H9 (cell line): ENCODE measurements at regions not wholly inside any gene's neighbourhood (a gene's known extent, or its start where the extent isn't known, plus 50 kb on each side); places are given as distances from the start of the nearest gene placed in this dataset.

Experiments
- DNase-seq: peaks from one replicate; pipeline ENCODE4 v3.0.0-alpha.2; 2017
- H2AFZ ChIP-seq: one replicate; pipeline ENCODE4 v1.6.1; 2013; ENCODE audit warnings: mild to moderate bottlenecking, low read length, control low read depth, moderate library complexity
- H2AK5ac ChIP-seq: 2 replicates; pipeline ENCODE4 v1.6.1; 2013; ENCODE audit warnings: low read length, control low read depth, mixed read lengths; ENCODE audit not compliant: insufficient read length
- H2BK120ac ChIP-seq: one replicate; pipeline ENCODE4 v1.6.1; 2013; ENCODE audit warnings: low read depth, mild to moderate bottlenecking, low read length, control low read depth, inconsistent platforms; ENCODE audit not compliant: poor library complexity, severe bottlenecking
- H2BK12ac ChIP-seq: 2 replicates; pipeline ENCODE4 v1.6.1; 2013; ENCODE audit warnings: low read length, control low read depth, mixed read lengths, low read depth; ENCODE audit not compliant: insufficient read length
- H2BK15ac ChIP-seq: 2 replicates; pipeline ENCODE4 v1.6.1; 2013; ENCODE audit warnings: low read depth, low read length, control low read depth
- H2BK20ac ChIP-seq: one replicate; pipeline ENCODE4 v1.6.1; 2013; ENCODE audit warnings: low read depth, mild to moderate bottlenecking, low read length, control low read depth, inconsistent platforms; ENCODE audit not compliant: poor library complexity, severe bottlenecking
- H2BK5ac ChIP-seq: 2 replicates; pipeline ENCODE4 v1.6.1; 2013; ENCODE audit warnings: low read length, control low read depth, mixed read lengths; ENCODE audit not compliant: insufficient read length
- H3K14ac ChIP-seq: 2 replicates; pipeline ENCODE4 v1.6.1; 2013; ENCODE audit warnings: low read length, control low read depth; ENCODE audit not compliant: insufficient read depth
- H3K18ac ChIP-seq: 2 replicates; pipeline ENCODE4 v1.6.1; 2013; ENCODE audit warnings: low read depth, mild to moderate bottlenecking, mixed read lengths, low read length, control low read depth; ENCODE audit not compliant: insufficient read length
- H3K23ac ChIP-seq: 2 replicates; pipeline ENCODE4 v1.6.1; 2013; ENCODE audit warnings: low read length, control low read depth, mixed read lengths, low read depth; ENCODE audit not compliant: insufficient read length
- H3K23me2 ChIP-seq: 2 replicates; pipeline ENCODE4 v1.6.1; 2013; ENCODE audit warnings: low read depth, mild to moderate bottlenecking, mixed read lengths, low read length, control low read depth; ENCODE audit not compliant: insufficient read length, poor library complexity, severe bottlenecking
- H3K27ac ChIP-seq: 2 replicates; pipeline ENCODE4 v1.5.1; 2013; ENCODE audit warnings: low read length, control low read depth, mixed read lengths, low read depth; ENCODE audit not compliant: insufficient read length
- H3K27me3 ChIP-seq: 2 replicates; pipeline ENCODE4 v1.6.1; 2013; ENCODE audit warnings: low read length, control low read depth, inconsistent platforms; ENCODE audit not compliant: insufficient read depth
- H3K4ac ChIP-seq: 2 replicates; pipeline ENCODE4 v1.6.1; 2013; ENCODE audit warnings: low read depth, mild to moderate bottlenecking, control low read depth, inconsistent platforms, low read length, moderate library complexity
- H3K4me1 ChIP-seq: 2 replicates; pipeline ENCODE4 v1.6.1; 2013; ENCODE audit warnings: low read length, control low read depth, inconsistent platforms; ENCODE audit not compliant: insufficient read depth
- H3K4me2 ChIP-seq: 2 replicates; pipeline ENCODE4 v1.6.1; 2013; ENCODE audit warnings: low read length, control low read depth, mixed read lengths; ENCODE audit not compliant: insufficient read length, insufficient read depth
- H3K56ac ChIP-seq: 2 replicates; pipeline ENCODE4 v1.6.1; 2013; ENCODE audit warnings: low read depth, mild to moderate bottlenecking, mixed read lengths, low read length, control low read depth; ENCODE audit not compliant: insufficient read length
- H3K79me1 ChIP-seq: 2 replicates; pipeline ENCODE4 v1.6.1; 2013; ENCODE audit warnings: low read depth, mild to moderate bottlenecking, moderate library complexity, low read length, control low read depth, inconsistent platforms; ENCODE audit not compliant: insufficient read depth, poor library complexity, severe bottlenecking
- H3K79me2 ChIP-seq: 2 replicates; pipeline ENCODE4 v1.6.1; 2013; ENCODE audit warnings: low read length, control low read depth, inconsistent platforms; ENCODE audit not compliant: insufficient read depth
- H3K9ac ChIP-seq: 2 replicates; pipeline ENCODE4 v1.6.1; 2013; ENCODE audit warnings: low read length, control low read depth, mixed read lengths; ENCODE audit not compliant: insufficient read length; ENCODE audit errors: extremely low read depth
- H3K9me3 ChIP-seq: one replicate; pipeline ENCODE4 v1.6.1; 2013; ENCODE audit warnings: low read depth, low read length, inconsistent platforms; ENCODE audit not compliant: control insufficient read depth
- H3T11ph ChIP-seq: one replicate; pipeline ENCODE4 v1.6.1; 2013; ENCODE audit warnings: mild to moderate bottlenecking, low read length, control low read depth, inconsistent platforms
- H4K20me1 ChIP-seq: one replicate; pipeline ENCODE4 v1.6.1; 2013; ENCODE audit not compliant: control insufficient read depth, insufficient read length, insufficient read depth
- H4K5ac ChIP-seq: 2 replicates; pipeline ENCODE4 v1.6.1; 2013; ENCODE audit warnings: low read depth, mild to moderate bottlenecking, mixed read lengths, low read length, control low read depth; ENCODE audit not compliant: insufficient read length
- H4K8ac ChIP-seq: replicated peaks from 2 replicates; pipeline ENCODE4 v1.6.1; 2013; ENCODE audit warnings: low read length, control low read depth, mixed read lengths, low read depth; ENCODE audit not compliant: insufficient read length
- H4K91ac ChIP-seq: 2 replicates; pipeline ENCODE4 v1.6.1; 2013; ENCODE audit warnings: low read depth, mild to moderate bottlenecking, moderate library complexity, mixed read lengths, low read length, control low read depth; ENCODE audit not compliant: insufficient read length
- H3K27ac Mint-ChIP-seq, 3 experiments: 2 replicates in 2 of 3; 3 replicates in 1 of 3; pipeline ENCODE4 v1.8.0; 2020 to 2021; ENCODE audit warnings: mixed read lengths in 3 of 3, mild to moderate bottlenecking in 1 of 3, moderate library complexity in 1 of 3
- H3K27me3 Mint-ChIP-seq: 2 replicates; pipeline ENCODE4 v1.8.0; 2021; ENCODE audit warnings: low read depth, mild to moderate bottlenecking, moderate library complexity, mixed read lengths
- H3K36me3 Mint-ChIP-seq, 3 experiments: 2 replicates in 2 of 3; 3 replicates in 1 of 3; pipeline ENCODE4 v1.8.0; 2020 to 2021; ENCODE audit warnings: low read depth in 3 of 3, mixed read lengths in 3 of 3; ENCODE audit not compliant: insufficient read depth in 1 of 3
- H3K4me1 Mint-ChIP-seq, 2 experiments: 2 replicates each; pipeline ENCODE4 v1.8.0; 2020; ENCODE audit warnings: mixed read lengths in 2 of 2
- H3K4me3 Mint-ChIP-seq, 2 experiments: 2 replicates in 1 of 2; 3 replicates in 1 of 2; pipeline ENCODE4 v1.8.0; 2020 to 2021; ENCODE audit warnings: mild to moderate bottlenecking in 2 of 2, mixed read lengths in 2 of 2, moderate library complexity in 1 of 2
- H3K9me3 Mint-ChIP-seq, 2 experiments: 2 replicates in 1 of 2; 3 replicates in 1 of 2; pipeline ENCODE4 v1.8.0; 2020; ENCODE audit warnings: mild to moderate bottlenecking in 2 of 2, mixed read lengths in 2 of 2, moderate library complexity in 1 of 2
- CTCF ChIP-seq: fragments of 200-600 bp; sonication (generic); conservative IDR thresholded peaks from 3 replicates; pipeline ENCODE4 v1.8.0; 2021; ENCODE audit warnings: antibody characterized with exemption, mild to moderate bottlenecking
- WGBS: extraction: QIAGEN DNeasy Blood & Tissue Kit; methylation state at CpG from one replicate; pipeline ENCODE4 v1.1.7; 2013; ENCODE audit warnings: missing lambda C conversion rate, low lambda C conversion rate, mixed read lengths; ENCODE audit not compliant: insufficient read length; ENCODE audit errors: extremely low coverage; 5-methylcytosine and 5-hydroxymethylcytosine counted together

- H3K4me3 Mint-ChIP-seq: no peak overlapping the region
- no peaks in the 10 kb centered on the region for H3K36me3 Mint-ChIP-seq
- Histone ChIP-seq H3K27me3 (no peaks in the 10 kb centered on the region), H2BK5ac (no peak overlapping the region), H3K56ac (no peak overlapping the region), H4K91ac (no peak overlapping the region), H2BK12ac (no peak overlapping the region), H2AK5ac (no peak overlapping the region), H3K79me2 (no peaks in the 10 kb centered on the region), H3K18ac (no peak overlapping the region), H3T11ph (no peak overlapping the region), H3K79me1 (no peaks in the 10 kb centered on the region), H3K4ac (no peak overlapping the region), H4K5ac (no peak overlapping the region), H2BK120ac (no peak overlapping the region), H3K4me1 (no peaks in the 10 kb centered on the region), H4K20me1 (no peaks in the 10 kb centered on the region), H2BK20ac (no peak overlapping the region), H2BK15ac (no peak overlapping the region), H3K9ac (no peak overlapping the region), H3K23ac (no peak overlapping the region), H4K8ac (no peak overlapping the region), H3K23me2 (no peaks in the 10 kb centered on the region), H3K27ac (no peak overlapping the region), H3K4me2 (no peak overlapping the region), H3K14ac (no peak overlapping the region), H2AFZ (no peak overlapping the region), H3K9me3 (no peaks in the 10 kb centered on the region)
- peaks cover 0 to 4% of the 10 kb centered on the region in 2 experiments; a peak in 2 of 4 replicates for H3K4me1 Mint-ChIP-seq
- no peaks in the 10 kb centered on the region for H3K9me3 Mint-ChIP-seq
- H3K27ac Mint-ChIP-seq: no peak overlapping the region
- DNase-seq: no peak
- TF ChIP-seq CTCF: no peak
- no CpG with 5 or more reads among the region's 1 CpG for WGBS
- peaks cover 2% of the 10 kb centered on the region for H3K27me3 Mint-ChIP-seq
Measured at GRCh38 chr15:87713475-87713879, 543.1 kb downstream of the NTRK3 start.
